H1 (cell line): ENCODE measurements at regions not wholly inside any gene's neighbourhood (a gene's known extent, or its start where the extent isn't known, plus 50 kb on each side); places are given as distances from the start of the nearest gene placed in this dataset.

ENCODE experiments used
- POU5F1 ChIP-seq: IDR thresholded peaks from 2 replicates; pipeline ENCODE4 v1.6.1; 2011; ENCODE audit warnings: low read depth, mild to moderate bottlenecking, low read length, moderate library complexity
- SAP30 ChIP-seq: fragments of 300-600 bp; sonication (generic); IDR thresholded peaks from 2 replicates; pipeline ENCODE4 v1.7.1; 2012; ENCODE audit warnings: low read length, moderate library complexity, mild to moderate bottlenecking, inconsistent platforms; ENCODE audit not compliant: insufficient read depth, insufficient replicate concordance
- TAF1 ChIP-seq: IDR thresholded peaks from 2 replicates; pipeline ENCODE4 v1.6.1; 2011; ENCODE audit warnings: mild to moderate bottlenecking, low read depth, low read length
- TF ChIP-seq, protein P1 (sequence below): IDR thresholded peaks from 2 replicates; pipeline ENCODE4 v1.6.1; 2011; ENCODE audit warnings: low read length, improper control_type of control experiment

DNA sequence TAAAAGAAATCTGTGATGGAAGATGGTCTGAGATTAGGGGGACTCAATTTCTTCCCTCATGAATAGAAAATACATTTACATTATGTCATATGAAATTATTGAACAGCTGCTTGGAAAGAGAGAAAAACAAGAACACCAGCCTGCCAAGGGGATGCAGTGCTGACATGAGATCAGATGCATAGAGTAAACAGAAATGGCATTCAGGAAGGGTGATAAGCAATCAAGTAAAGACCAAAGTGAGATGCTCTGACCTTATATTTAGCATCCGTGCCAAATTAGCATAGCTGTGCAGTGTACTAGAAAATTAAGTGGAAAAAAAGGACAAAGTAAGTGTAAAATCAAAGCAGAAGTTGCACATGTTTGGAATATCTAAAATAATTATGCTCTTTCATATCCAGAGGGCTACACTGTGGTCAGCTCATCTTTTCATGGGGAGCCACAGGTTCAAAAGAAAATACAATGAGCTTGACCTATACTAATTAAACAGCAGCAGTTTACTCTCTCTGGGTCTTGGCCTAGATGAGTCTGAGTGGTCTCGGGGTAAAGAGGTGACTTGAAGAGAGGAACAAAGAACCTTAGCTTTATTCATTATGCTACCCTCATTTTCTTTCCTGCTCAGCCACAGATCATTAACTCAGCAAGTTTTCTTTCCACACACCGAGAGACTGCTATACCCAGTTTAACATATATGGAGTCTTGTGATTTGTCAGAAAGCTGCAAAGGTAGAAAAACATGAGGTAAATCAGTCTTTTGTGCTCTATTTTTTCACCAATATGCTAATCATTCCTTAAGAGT, 359.4 kb upstream of the FOXG1 start (continued):
- TF ChIP-seq SAP30, result no peak
- no peak for TF ChIP-seq POU5F1
- TF ChIP-seq TAF1, result no peak
- TF ChIP-seq, protein P1, sequence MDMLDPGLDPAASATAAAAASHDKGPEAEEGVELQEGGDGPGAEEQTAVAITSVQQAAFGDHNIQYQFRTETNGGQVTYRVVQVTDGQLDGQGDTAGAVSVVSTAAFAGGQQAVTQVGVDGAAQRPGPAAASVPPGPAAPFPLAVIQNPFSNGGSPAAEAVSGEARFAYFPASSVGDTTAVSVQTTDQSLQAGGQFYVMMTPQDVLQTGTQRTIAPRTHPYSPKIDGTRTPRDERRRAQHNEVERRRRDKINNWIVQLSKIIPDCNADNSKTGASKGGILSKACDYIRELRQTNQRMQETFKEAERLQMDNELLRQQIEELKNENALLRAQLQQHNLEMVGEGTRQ, result no peak
